A549 (cell line): ENCODE measurements at regions not wholly inside any gene's neighbourhood (a gene's known extent, or its start where the extent isn't known, plus 50 kb on each side); places are given as distances from the start of the nearest gene placed in this dataset.

Experiments used
- ATAC-seq, 2 experiments: fragments of 200-7000 bp in 1 of 2; fragments of >200 bp in 1 of 2; cut with Nextera tagmentation in 1 of 2; cut with Tn5 transposase in 1 of 2; 3 replicates each; pipeline versions ENCODE4 v1.8.0 to v1.9.1; 2018 to 2020; ENCODE audit warnings: mild to moderate bottlenecking in 1 of 2, moderate library complexity in 1 of 2
- CTCF ChIA-PET: fragments of 300-600 bp; sonication (Branson Sonifier 250); formaldehyde crosslinking; extraction: SDS; loops from one replicate; lab custom pipeline; 2021; ENCODE audit warnings: antibody characterized with exemption, inconsistent platforms; lab: Yijun Ruan, JAX
- POLR2A ChIA-PET: fragments of 350-600 bp; formaldehyde crosslinking; extraction: SDS; loops from one replicate; lab custom pipeline; 2021; ENCODE audit warnings: antibody characterized with exemption, inconsistent platforms; lab: Yijun Ruan, JAX
- DNase-seq, 2 experiments: peaks; one replicate each; pipeline versions ENCODE4 v3.0.0 to v3.0.0-alpha.2; 2011 to 2016; ENCODE audit warnings: low read depth in 1 of 2, low spot score in 1 of 2
- FAIRE-seq: peaks from 2 replicates; lab custom pipeline; 2011; peaks lifted over from hg19 to GRCh38; lab: Jason Lieb, UNC
- H3K27ac ChIP-seq, 2 experiments: fragments of >200 bp; sonication (Bioruptor Twin); formaldehyde crosslinking; 3 replicates each; pipeline ENCODE4 v1.5.1; 2016 to 2017
- H3K4me1 ChIP-seq: fragments of >200 bp; sonication (Bioruptor Twin); formaldehyde crosslinking; 3 replicates; pipeline ENCODE4 v1.6.1; 2016
- H3K4me2 ChIP-seq: fragments of >200 bp; sonication (Bioruptor Twin); formaldehyde crosslinking; 3 replicates; pipeline ENCODE4 v1.6.1; 2016
- H3K4me3 ChIP-seq: fragments of >200 bp; sonication (Bioruptor Twin); formaldehyde crosslinking; 3 replicates; pipeline ENCODE4 v1.5.1; 2016
- H3K9me3 ChIP-seq: fragments of >200 bp; sonication (Bioruptor Twin); formaldehyde crosslinking; 3 replicates; pipeline ENCODE4 v1.6.1; 2016
- ATOH8 ChIP-seq: fragments of 250-450 bp; sonication (Bioruptor Pico); IDR thresholded peaks from 2 replicates; pipeline ENCODE4 v1.5.0; 2020; ENCODE audit warnings: low read depth, mild to moderate bottlenecking, moderate library complexity
- CBX8 ChIP-seq: fragments of 200-600 bp; sonication (generic); IDR thresholded peaks from 2 replicates; pipeline ENCODE4 v1.6.1; 2016
- CHD2 ChIP-seq: fragments of 150-350 bp; IDR thresholded peaks from 2 replicates; pipeline ENCODE4 v1.6.1; 2014; ENCODE audit warnings: low read length; ENCODE audit not compliant: partially characterized antibody
- EHF ChIP-seq: fragments of 250-450 bp; sonication (Bioruptor Pico); IDR thresholded peaks from 2 replicates; pipeline ENCODE4 v1.5.0; 2020; ENCODE audit warnings: mild to moderate bottlenecking
- ESRRA ChIP-seq: fragments of 150-350 bp; IDR thresholded peaks from 2 replicates; pipeline ENCODE4 v1.6.1; 2014; ENCODE audit warnings: mild to moderate bottlenecking, low read length, borderline replicate concordance
- GATA3 ChIP-seq: IDR thresholded peaks from 2 replicates; pipeline ENCODE4 v1.6.1; 2012; ENCODE audit warnings: borderline replicate concordance
- HEYL ChIP-seq: fragments of 250-450 bp; sonication (Bioruptor Pico); IDR thresholded peaks from 2 replicates; pipeline ENCODE4 v1.8.0; 2021; ENCODE audit warnings: mild to moderate bottlenecking, moderate library complexity
- HOXA7 ChIP-seq: fragments of 250-450 bp; sonication (Bioruptor Pico); IDR thresholded peaks from 2 replicates; pipeline ENCODE4 v1.5.0; 2020; ENCODE audit warnings: mild to moderate bottlenecking, moderate library complexity
- JUNB ChIP-seq: fragments of >200 bp; sonication (Bioruptor Twin); formaldehyde crosslinking; IDR thresholded peaks from 2 replicates; pipeline ENCODE4 v1.6.1; 2016
- MAFK ChIP-seq: fragments of 450-650 bp; IDR thresholded peaks from 2 replicates; pipeline ENCODE4 v1.6.1; 2014; ENCODE audit not compliant: partially characterized antibody
- MAZ ChIP-seq: fragments of 150-350 bp; IDR thresholded peaks from 2 replicates; pipeline ENCODE4 v1.6.1; 2014; ENCODE audit warnings: antibody characterized with exemption, low read depth, low read length, borderline replicate concordance
- NPAS2 ChIP-seq: fragments of 250-450 bp; sonication (Bioruptor Pico); IDR thresholded peaks from 2 replicates; pipeline ENCODE4 v1.8.0; 2022; ENCODE audit warnings: mild to moderate bottlenecking, moderate library complexity, borderline replicate concordance
- POLR2AphosphoS2 ChIP-seq: conservative IDR thresholded peaks from 2 replicates; pipeline ENCODE4 v1.6.1; 2012; ENCODE audit warnings: low read length, improper control_type of control experiment, inconsistent platforms
- RARB ChIP-seq: fragments of 250-450 bp; sonication (Bioruptor Pico); IDR thresholded peaks from 2 replicates; pipeline ENCODE4 v1.8.0; 2021; ENCODE audit warnings: mild to moderate bottlenecking, moderate library complexity
- RCOR1 ChIP-seq: fragments of 150-350 bp; IDR thresholded peaks from 2 replicates; pipeline ENCODE4 v1.6.1; 2014; ENCODE audit warnings: antibody characterized with exemption, low read length, low read depth
- TP53 ChIP-seq: fragments of 250-450 bp; sonication (Bioruptor Pico); IDR thresholded peaks from 2 replicates; pipeline ENCODE4 v1.5.0; 2021; ENCODE audit warnings: mild to moderate bottlenecking, moderate library complexity
- ZC3H11A ChIP-seq: fragments of 450-650 bp; IDR thresholded peaks from 2 replicates; pipeline ENCODE4 v1.6.1; 2014; ENCODE audit warnings: antibody characterized with exemption, mild to moderate bottlenecking
- ZSCAN20 ChIP-seq: fragments of 250-450 bp; sonication (Bioruptor Pico); IDR thresholded peaks from 2 replicates; pipeline ENCODE4 v1.8.0; 2022; ENCODE audit warnings: mild to moderate bottlenecking, moderate library complexity
- WGBS: methylation state at CpG from one replicate; pipeline ENCODE4 v1.1.6; 2017; ENCODE audit errors: missing lambda C conversion rate; 5-methylcytosine and 5-hydroxymethylcytosine counted together
- TF ChIP-seq, protein P1 (sequence below): IDR thresholded peaks from 2 replicates; pipeline ENCODE4 v1.6.1; 2012
- TF ChIP-seq, protein P2 (sequence below): fragments of >200 bp; sonication (Bioruptor Twin); formaldehyde crosslinking; IDR thresholded peaks from 3 replicates; pipeline ENCODE4 v1.6.1; 2016
- TF ChIP-seq, protein P3 (sequence below): IDR thresholded peaks from 2 replicates; pipeline ENCODE4 v1.6.1; 2012

- Histone ChIP-seq H3K27ac (no peak overlapping the region), H3K4me1 (no peaks in the 10 kb centered on the region), H3K4me2 (no peak overlapping the region)
- 27% methylated on average over 11 of the region's 11 CpGs for WGBS
- POLR2A ChIA-PET, result no interaction called here
- no peak for FAIRE-seq
- TF ChIP-seq MAFK (peak; percentile 78), ZC3H11A (no peak)
- TF ChIP-seq, all 56 proteins: peak for 1
- H3K9me3 ChIP-seq, result no peaks in the 10 kb centered on the region
- ATAC-seq, result no peak
- no peak for DNase-seq
- CTCF ChIA-PET, result no interaction called here
- no peak overlapping the region for H3K4me3 ChIP-seq
These were observed 384.4 kb downstream of the TSN start for GRCh38 chr2:122139739-122140420.

GRCh38 chr2:122144884-122145283 lies 389.4 kb downstream of the TSN start:
- Histone ChIP-seq H3K4me1 (no peaks in the 10 kb centered on the region), H3K4me2 (no peak overlapping the region), H3K4me3 (no peak overlapping the region), H3K27ac (no peak overlapping the region), H3K9me3 (no peaks in the 10 kb centered on the region)
- ATAC-seq (no peak), FAIRE-seq (no peak), DNase-seq (no peak)
- TF ChIP-seq MAZ (no peak), CHD2 (no peak), NPAS2 (CRISPR knock-in tag) (no peak), JUNB (no peak), EHF (no peak), CBX8 (no peak), ZSCAN20 (CRISPR knock-in tag) (no peak), HEYL (CRISPR knock-in tag) (no peak), TP53 (CRISPR knock-in tag) (no peak)
- TF ChIP-seq, protein P1, sequence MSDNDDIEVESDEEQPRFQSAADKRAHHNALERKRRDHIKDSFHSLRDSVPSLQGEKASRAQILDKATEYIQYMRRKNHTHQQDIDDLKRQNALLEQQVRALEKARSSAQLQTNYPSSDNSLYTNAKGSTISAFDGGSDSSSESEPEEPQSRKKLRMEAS, result no peak
- POLR2A ChIA-PET, result no interaction called here
- 27% methylated on average over 3 of the region's 3 CpGs for WGBS
- CTCF ChIA-PET, result no interaction called here

DNA sequence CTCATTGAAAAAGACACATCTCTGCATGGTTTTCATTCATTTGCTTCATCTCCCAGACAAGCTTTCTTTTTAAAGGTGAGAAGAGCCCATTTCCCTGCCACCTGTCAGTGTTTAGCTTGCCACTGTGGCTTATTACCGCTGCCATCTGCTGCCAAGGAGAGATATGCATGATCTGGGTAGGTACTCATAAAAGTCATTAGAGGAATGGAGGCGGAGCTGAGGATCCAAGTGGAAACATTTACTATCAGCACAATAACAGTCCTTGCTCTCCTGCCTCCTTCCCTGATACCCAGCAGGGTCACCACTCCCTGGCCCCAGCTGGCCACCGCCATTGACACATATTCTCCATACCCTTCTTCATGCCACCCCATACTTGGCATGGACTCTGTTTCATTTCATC lies 390.4 kb downstream of the TSN start:
- Histone ChIP-seq H3K4me2 (no peak overlapping the region), H3K27ac (no peak overlapping the region), H3K4me3 (no peak overlapping the region), H3K4me1 (no peaks in the 10 kb centered on the region), H3K9me3 (no peaks in the 10 kb centered on the region)
- no peak for FAIRE-seq
- TF ChIP-seq GATA3 (no peak), ATOH8 (CRISPR knock-in tag) (no peak), POLR2AphosphoS2 (no peak), RCOR1 (no peak), HOXA7 (CRISPR knock-in tag) (no peak), CBX8 (no peak), ESRRA (no peak), RARB (CRISPR knock-in tag) (no peak)
- TF ChIP-seq, protein P2, sequence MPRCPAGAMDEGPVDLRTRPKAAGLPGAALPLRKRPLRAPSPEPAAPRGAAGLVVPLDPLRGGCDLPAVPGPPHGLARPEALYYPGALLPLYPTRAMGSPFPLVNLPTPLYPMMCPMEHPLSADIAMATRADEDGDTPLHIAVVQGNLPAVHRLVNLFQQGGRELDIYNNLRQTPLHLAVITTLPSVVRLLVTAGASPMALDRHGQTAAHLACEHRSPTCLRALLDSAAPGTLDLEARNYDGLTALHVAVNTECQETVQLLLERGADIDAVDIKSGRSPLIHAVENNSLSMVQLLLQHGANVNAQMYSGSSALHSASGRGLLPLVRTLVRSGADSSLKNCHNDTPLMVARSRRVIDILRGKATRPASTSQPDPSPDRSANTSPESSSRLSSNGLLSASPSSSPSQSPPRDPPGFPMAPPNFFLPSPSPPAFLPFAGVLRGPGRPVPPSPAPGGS, result no peak
- TF ChIP-seq, protein P3, sequence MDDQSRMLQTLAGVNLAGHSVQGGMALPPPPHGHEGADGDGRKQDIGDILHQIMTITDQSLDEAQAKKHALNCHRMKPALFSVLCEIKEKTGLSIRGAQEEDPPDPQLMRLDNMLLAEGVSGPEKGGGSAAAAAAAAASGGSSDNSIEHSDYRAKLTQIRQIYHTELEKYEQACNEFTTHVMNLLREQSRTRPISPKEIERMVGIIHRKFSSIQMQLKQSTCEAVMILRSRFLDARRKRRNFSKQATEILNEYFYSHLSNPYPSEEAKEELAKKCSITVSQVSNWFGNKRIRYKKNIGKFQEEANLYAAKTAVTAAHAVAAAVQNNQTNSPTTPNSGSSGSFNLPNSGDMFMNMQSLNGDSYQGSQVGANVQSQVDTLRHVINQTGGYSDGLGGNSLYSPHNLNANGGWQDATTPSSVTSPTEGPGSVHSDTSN, result no peak
- ATAC-seq, result no peak
- CTCF ChIA-PET, result no interaction called here
- DNase-seq, result no peak
- 1% methylated on average over 3 of the region's 3 CpGs for whole genome bisulfite sequencing
- POLR2A ChIA-PET, result no interaction called here
